HCT116 (cell line): ENCODE measurements at regions not wholly inside any gene's neighbourhood (a gene's known extent, or its start where the extent isn't known, plus 50 kb on each side); places are given as distances from the start of the nearest gene placed in this dataset.

Source experiments
- ATAC-seq: fragments of 200-7000 bp; cut with Tn5 transposase; 2 replicates; pipeline ENCODE4 v1.9.1; 2020; ENCODE audit warnings: mild to moderate bottlenecking, moderate library complexity
- BruUV-seq: library from RNA; stranded (reverse); fragments of 400-500 nt; replicated peaks from 2 replicates; lab custom pipeline; 2021; lab: Mats Ljungman, UMichigan
- CTCF ChIA-PET: fragments of 300-600 bp; sonication (Branson Sonifier 250); formaldehyde crosslinking; loops from one replicate; lab custom pipeline; 2021; ENCODE audit warnings: antibody characterized with exemption; lab: Charles Lee
- POLR2A ChIA-PET: fragments of 300-600, 350-600 bp; sonication (Branson Sonifier 250); formaldehyde crosslinking; loops from one replicate; lab custom pipeline; 2021; ENCODE audit warnings: antibody characterized with exemption; lab: Charles Lee
- RAD21 ChIA-PET, 2 experiments: fragments of 300-600 bp; sonication (Branson Sonifier 250); formaldehyde crosslinking; loops; one replicate each; lab custom pipeline; 2023; ENCODE audit warnings: low total read pairs in 2 of 2; ENCODE audit not compliant: uncharacterized antibody in 2 of 2, unreplicated experiment in 2 of 2, low non-redundant PET in 1 of 2; lab: Charles Lee
- DNase-seq: peaks from one replicate; pipeline ENCODE4 v3.0.0-alpha.2; 2010; ENCODE audit warnings: low read depth, low spot score
- H2AFZ ChIP-seq: fragments of 200-600 bp; shearing (Covaris generic), sonication (generic); 2 replicates; pipeline ENCODE4 v1.6.1; 2017; ENCODE audit warnings: low read depth, mixed run types, mixed read lengths, antibody characterized with exemption, low read length; ENCODE audit not compliant: poor library complexity, severe bottlenecking
- H3K27ac ChIP-seq: 2 replicates; pipeline ENCODE4 v1.5.1; 2012; ENCODE audit warnings: low read depth, low read length
- H3K27me3 ChIP-seq: fragments of 200-600 bp; sonication (generic); 2 replicates; pipeline ENCODE4 v1.6.1; 2016; ENCODE audit warnings: mixed run types, low read length, mixed read lengths; ENCODE audit not compliant: insufficient read depth
- H3K36me3 ChIP-seq, 2 experiments: fragments of 200-500 bp in 1 of 2; fragments of 200-600 bp in 1 of 2; sonication (Bioruptor generic) in 1 of 2; sonication (generic) in 1 of 2; 2 replicates each; pipeline versions ENCODE4 v1.5.1 to v1.6.1; 2014 to 2016; ENCODE audit warnings: low read length in 2 of 2, inconsistent platforms in 1 of 2, mixed read lengths in 1 of 2, mixed run types in 1 of 2; ENCODE audit not compliant: insufficient read depth in 2 of 2, control insufficient read depth in 1 of 2
- H3K4me1 ChIP-seq, 2 experiments: fragments of 200-600 bp in 1 of 2; sonication (generic) in 1 of 2; 2 replicates each; pipeline versions ENCODE4 v1.5.1 to v1.6.1; 2012 to 2017; ENCODE audit warnings: low read length in 2 of 2, inconsistent platforms in 1 of 2, mild to moderate bottlenecking in 1 of 2, mixed read lengths in 1 of 2, mixed run types in 1 of 2, moderate library complexity in 1 of 2; ENCODE audit not compliant: insufficient read depth in 2 of 2, control insufficient read depth in 1 of 2
- H3K4me2 ChIP-seq: fragments of 200-600 bp; sonication (generic); 2 replicates; pipeline ENCODE4 v1.6.1; 2017; ENCODE audit warnings: mixed run types, low read length, mixed read lengths
- H3K4me3 ChIP-seq, 2 experiments: fragments of 200-600 bp in 1 of 2; sonication (generic) in 1 of 2; replicated peaks in 1 of 2; 2 replicates each; pipeline ENCODE4 v1.5.1; 2011 to 2016; ENCODE audit warnings: low read length in 2 of 2, control low read depth in 1 of 2, low read depth in 1 of 2, mild to moderate bottlenecking in 1 of 2, mixed read lengths in 1 of 2, mixed run types in 1 of 2
- H3K79me2 ChIP-seq: fragments of 200-600 bp; sonication (generic); 2 replicates; pipeline ENCODE4 v1.6.1; 2017; ENCODE audit warnings: mild to moderate bottlenecking, mixed run types, low read length, moderate library complexity, mixed read lengths; ENCODE audit not compliant: insufficient read depth
- H3K9ac ChIP-seq: fragments of 200-600 bp; sonication (generic); 2 replicates; pipeline ENCODE4 v1.6.1; 2016; ENCODE audit warnings: low read length, mixed read lengths
- H3K9me2 ChIP-seq: fragments of 200-600 bp; sonication (generic), shearing (Covaris generic); 2 replicates; pipeline ENCODE4 v1.6.1; 2017; ENCODE audit warnings: mixed run types, mild to moderate bottlenecking, moderate library complexity; ENCODE audit not compliant: insufficient read depth
- H3K9me3 ChIP-seq, 2 experiments: fragments of 200-500 bp in 1 of 2; fragments of 200-600 bp in 1 of 2; sonication (Bioruptor generic) in 1 of 2; sonication (generic) in 1 of 2; 2 replicates each; pipeline ENCODE4 v1.6.1; 2014 to 2017; ENCODE audit warnings: low read length in 2 of 2, mixed read lengths in 2 of 2, inconsistent platforms in 1 of 2, low read depth in 1 of 2, mild to moderate bottlenecking in 1 of 2, mixed run types in 1 of 2, moderate library complexity in 1 of 2; ENCODE audit not compliant: control insufficient read depth in 1 of 2, insufficient read depth in 1 of 2
- H4K20me1 ChIP-seq: fragments of 200-600 bp; sonication (generic), shearing (Covaris generic); 2 replicates; pipeline ENCODE4 v1.6.1; 2017; ENCODE audit warnings: mixed run types, mild to moderate bottlenecking, moderate library complexity; ENCODE audit not compliant: insufficient read depth
- CBX3 ChIP-seq: IDR thresholded peaks from 2 replicates; pipeline ENCODE4 v1.6.1; 2012; ENCODE audit warnings: low read depth
- CEBPB ChIP-seq: IDR thresholded peaks from 2 replicates; pipeline ENCODE4 v1.6.1; 2012; ENCODE audit warnings: low read depth
- EZH2phosphoT487 ChIP-seq: fragments of 200-600 bp; IDR thresholded peaks from 2 replicates; pipeline ENCODE4 v1.6.1; 2018; ENCODE audit warnings: antibody characterized with exemption, borderline replicate concordance
- MAX ChIP-seq: IDR thresholded peaks from 2 replicates; pipeline ENCODE4 v1.6.1; 2012
- POLR2A ChIP-seq: IDR thresholded peaks from 2 replicates; pipeline ENCODE4 v1.7.0; 2011; ENCODE audit warnings: borderline replicate concordance; ENCODE audit not compliant: insufficient read depth, insufficient read length; ENCODE audit errors: extremely low read depth
- REST ChIP-seq: IDR thresholded peaks from 2 replicates; pipeline ENCODE4 v1.6.1; 2012; ENCODE audit warnings: low read depth
- SIN3A ChIP-seq: IDR thresholded peaks from 2 replicates; pipeline ENCODE4 v1.6.1; 2012; ENCODE audit warnings: low read depth
- TCF7L2 ChIP-seq: IDR thresholded peaks from 2 replicates; pipeline ENCODE4 v1.7.0; 2011; ENCODE audit warnings: borderline replicate concordance, inconsistent platforms; ENCODE audit not compliant: insufficient read depth, insufficient read length; ENCODE audit errors: extremely low read depth
- YY1 ChIP-seq: IDR thresholded peaks from 2 replicates; pipeline ENCODE4 v1.6.1; 2011; ENCODE audit warnings: low read length, low read depth, moderate library complexity, mild to moderate bottlenecking; ENCODE audit not compliant: insufficient replicate concordance; ENCODE audit errors: extremely low read depth
- ZFX ChIP-seq: fragments of 450-650 bp; IDR thresholded peaks from 2 replicates; pipeline ENCODE4 v1.6.1; 2017
- intact Hi-C: fragments of 100-400 bp; cut with micrococcal nuclease; formaldehyde crosslinking; loops from 2 replicates; pipeline ENCODE4 v1.10.0; 2022

- no peaks in the 10 kb centered on the region for H3K9me3 ChIP-seq
- POLR2A ChIA-PET = no interaction called here
- BruUV-seq = no TSS peak
- H2AFZ ChIP-seq = no peak overlapping the region
- H4K20me1 ChIP-seq = no peaks in the 10 kb centered on the region
- CTCF ChIA-PET = no interaction called here
- intact Hi-C loops = no loop called here
- TF ChIP-seq REST = no peak
- no peak for TF ChIP-seq CEBPB
- TF ChIP-seq EZH2phosphoT487 = no peak
- TF ChIP-seq YY1 = no peak
- TF ChIP-seq CBX3 = no peak
- no peak for TF ChIP-seq TCF7L2
- no peak for TF ChIP-seq ZFX
- TF ChIP-seq MAX = no peak
- no peak for TF ChIP-seq SIN3A
- no peak for TF ChIP-seq POLR2A
- TF ChIP-seq, all 23 proteins: peak for 0
- H3K27me3 ChIP-seq = no peaks in the 10 kb centered on the region
- H3K36me3 ChIP-seq = no peaks in the 10 kb centered on the region
- no peaks in the 10 kb centered on the region for H3K79me2 ChIP-seq
- no peak overlapping the region for H3K4me3 ChIP-seq
- no peak overlapping the region for H3K9ac ChIP-seq
- no peaks in the 10 kb centered on the region for H3K9me2 ChIP-seq
- H3K4me2 ChIP-seq = no peak overlapping the region
- no peaks in the 10 kb centered on the region for H3K4me1 ChIP-seq
- ATAC-seq (no peak), DNase-seq (no peak)
- RAD21 ChIA-PET = no interaction called here
- no peak overlapping the region for H3K27ac ChIP-seq
Observed at GRCh38 chr12:47507221-47507620, 198.6 kb downstream of the RPAP3 start.
